ENCODE measurements at regions not wholly inside any gene's neighbourhood (a gene's known extent, or its start where the extent isn't known, plus 50 kb on each side); places are given as distances from the start of the nearest gene placed in this dataset.

- no peak for TF ChIP-seq CTCF (conservative IDR thresholded peaks at IDR 0.05 in 1 of 2, IDR thresholded peaks at IDR 0.05 in 1 of 2; ENCODE audit: low read depth in 1 of 2, low read length in 2 of 2)
- no peak for TF ChIP-seq EZH2 (IDR thresholded peaks at IDR 0.05; ENCODE audit: low read length, missing control alignments)
Measured at GRCh38 chr16:48681520-48681919, 71.5 kb upstream of the N4BP1 start.

All from fibroblast of lung (primary cell).